ENCODE measurements at regions not wholly inside any gene's neighbourhood (a gene's known extent, or its start where the extent isn't known, plus 50 kb on each side); places are given as distances from the start of the nearest gene placed in this dataset.

GRCh38 chr2:160647967-160648685 lies 154.5 kb upstream of the RBMS1 start:
- no peak for DNase-seq (ENCODE audit: low spot score)
- no peak for ATAC-seq (ENCODE audit: low FRiP score)
- no peak for TF ChIP-seq CTCF (IDR thresholded peaks at IDR 0.05)

- ATAC-seq (ENCODE audit: low FRiP score), result no peak
- no peak for TF ChIP-seq CTCF (IDR thresholded peaks at IDR 0.05)
- no peak for DNase-seq (ENCODE audit: low spot score)
Measured at GRCh38 chr2:160649698-160650097, 156.1 kb upstream of the RBMS1 start.

- ATAC-seq (ENCODE audit: low FRiP score), result no peak
- DNase-seq (ENCODE audit: low spot score), result no peak
- no peak for TF ChIP-seq CTCF (IDR thresholded peaks at IDR 0.05)
Measured at GRCh38 chr2:160650196-160651118, 156.8 kb upstream of the RBMS1 start.

DNA sequence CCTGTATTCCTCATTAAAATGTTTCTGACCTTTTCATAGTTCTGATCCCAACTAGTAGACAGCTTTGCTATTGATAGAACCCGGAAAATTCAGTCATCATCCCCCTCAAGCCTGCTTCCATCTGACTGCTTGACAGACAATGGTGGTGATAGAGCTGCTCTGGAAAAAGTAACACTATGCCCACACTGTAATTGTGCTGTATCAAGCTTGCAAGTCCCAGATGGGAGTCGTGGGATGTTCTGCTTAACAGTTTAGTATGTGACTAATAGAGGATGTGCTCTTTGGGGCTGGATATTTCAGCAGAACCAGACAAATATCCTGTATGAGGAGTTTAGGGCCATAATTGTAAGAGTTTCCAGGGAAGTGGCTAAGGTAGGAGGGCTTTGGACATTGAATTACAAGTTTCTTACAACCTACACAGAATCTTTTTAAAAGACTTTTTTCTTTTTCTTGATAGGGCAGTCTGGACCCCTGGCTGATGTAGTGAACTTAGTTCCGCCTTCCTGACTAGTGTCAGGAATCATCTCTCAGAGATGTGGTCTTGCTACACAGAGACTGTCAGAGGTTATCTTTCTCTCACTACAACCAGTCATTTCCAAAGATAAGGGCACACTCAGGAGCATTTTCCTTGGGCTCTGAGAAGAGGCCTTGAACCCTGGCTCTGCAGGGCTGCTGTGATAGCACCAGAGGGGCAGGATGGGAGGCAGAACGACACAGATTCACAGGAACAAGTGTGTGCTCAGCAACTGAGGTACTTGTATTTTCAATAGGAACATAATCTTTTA lies 158.0 kb upstream of the RBMS1 start:
- ATAC-seq (ENCODE audit: low FRiP score), result no peak
- TF ChIP-seq CTCF (IDR thresholded peaks at IDR 0.05), result no peak

GRCh38 chr2:160652236-160652635 lies 158.6 kb upstream of the RBMS1 start:
- no peak for TF ChIP-seq CTCF (IDR thresholded peaks at IDR 0.05)
- ATAC-seq (ENCODE audit: low FRiP score), result peak; percentile 65
- no peak for DNase-seq (ENCODE audit: low spot score)

More for the DNA sequence above, 158.0 kb upstream of the RBMS1 start:
- DNase-seq (ENCODE audit: low spot score), result no peak

- ATAC-seq (ENCODE audit: low FRiP score), result no peak
- no peak for DNase-seq (ENCODE audit: low spot score)
- no peak for TF ChIP-seq CTCF (IDR thresholded peaks at IDR 0.05)
Measured at GRCh38 chr2:160657196-160657595, 163.6 kb upstream of the RBMS1 start.

All from omental fat pad (tissue), 3 donors.